Activated CD4-positive, alpha-beta T cell treated with anti-CD3 and anti-CD28 coated beads for 24 hours (primary cell): ENCODE measurements at regions not wholly inside any gene's neighbourhood (a gene's known extent, or its start where the extent isn't known, plus 50 kb on each side); places are given as distances from the start of the nearest gene placed in this dataset.
A peak's percentile ranks its signal among the peaks of the same experiment; 100 is the strongest.
"Not testable (repeated sequence)": the region's sequence is repeated elsewhere in the genome, so short reads cannot be mapped to it uniquely, and the experiment has no call there.

ENCODE experiments used
- DNase-seq, 2 donors: peaks; one replicate each; pipeline ENCODE4 v3.0.0-alpha.2; 2020; ENCODE audit warnings: low read depth in 2 of 2

DNA sequence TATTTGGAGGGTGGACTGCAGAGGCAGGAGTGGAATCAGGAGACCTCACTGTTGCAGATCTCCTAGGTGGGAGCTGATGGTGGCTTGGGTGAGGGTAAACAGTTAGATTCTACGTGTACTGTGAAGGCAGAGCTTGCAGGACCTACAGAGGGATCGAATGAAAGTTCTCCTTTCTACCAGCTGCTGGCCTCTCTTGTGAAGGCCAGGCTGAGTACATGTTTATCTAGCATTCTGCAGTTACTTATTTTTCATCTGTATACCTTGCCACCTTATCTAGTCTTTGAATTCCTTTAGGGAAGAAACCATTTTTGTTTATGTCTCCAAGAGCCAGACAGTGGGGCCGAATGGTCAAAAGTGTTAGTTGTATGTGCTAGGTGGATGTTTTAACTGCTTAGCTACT, 57.6 kb downstream of the PTTG1 start:
- no peak for DNase-seq

DNA sequence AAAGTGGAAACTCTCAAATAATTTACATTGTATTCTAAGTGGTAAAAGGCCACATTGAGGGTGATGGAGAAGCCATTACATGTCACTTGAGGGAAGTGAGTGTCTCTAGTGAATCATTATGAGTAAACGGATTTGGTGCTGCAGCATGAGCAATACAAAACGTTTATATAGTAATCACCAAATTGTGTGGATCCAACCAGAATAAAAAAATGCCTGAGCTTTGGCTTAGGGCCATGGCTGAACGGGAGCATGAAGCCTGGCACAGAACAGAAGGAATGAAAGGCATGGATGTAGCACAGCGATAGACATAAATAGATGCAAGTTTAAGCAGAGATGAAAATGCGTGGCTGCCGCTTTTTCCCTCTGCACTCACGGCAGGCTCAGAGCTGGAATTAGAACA, 58.3 kb downstream of the PTTG1 start:
- DNase-seq: no peak

GRCh38 chr5:160480652-160481051, 59.0 kb downstream of the PTTG1 start:
- no peak for DNase-seq

DNA sequence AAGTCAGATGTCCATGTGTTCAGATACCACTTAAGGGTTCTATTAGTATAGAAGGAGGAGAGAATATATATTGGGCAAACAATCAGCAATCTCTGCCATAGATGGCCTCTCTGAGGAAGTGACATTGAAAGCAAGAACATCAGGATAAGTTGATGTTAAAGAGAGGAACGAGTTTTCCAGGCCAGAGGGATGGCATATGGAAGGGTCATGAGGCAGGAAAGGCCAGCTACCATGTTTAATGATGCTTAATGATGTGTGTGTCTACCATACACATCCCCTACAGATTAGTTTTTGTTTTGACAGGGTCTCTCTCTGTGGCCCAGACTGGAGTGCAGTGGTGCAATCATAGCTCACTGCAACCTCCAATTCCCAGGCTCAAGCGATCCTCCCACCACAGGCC, 63.0 kb downstream of the PTTG1 start:
- no peak for DNase-seq

DNA sequence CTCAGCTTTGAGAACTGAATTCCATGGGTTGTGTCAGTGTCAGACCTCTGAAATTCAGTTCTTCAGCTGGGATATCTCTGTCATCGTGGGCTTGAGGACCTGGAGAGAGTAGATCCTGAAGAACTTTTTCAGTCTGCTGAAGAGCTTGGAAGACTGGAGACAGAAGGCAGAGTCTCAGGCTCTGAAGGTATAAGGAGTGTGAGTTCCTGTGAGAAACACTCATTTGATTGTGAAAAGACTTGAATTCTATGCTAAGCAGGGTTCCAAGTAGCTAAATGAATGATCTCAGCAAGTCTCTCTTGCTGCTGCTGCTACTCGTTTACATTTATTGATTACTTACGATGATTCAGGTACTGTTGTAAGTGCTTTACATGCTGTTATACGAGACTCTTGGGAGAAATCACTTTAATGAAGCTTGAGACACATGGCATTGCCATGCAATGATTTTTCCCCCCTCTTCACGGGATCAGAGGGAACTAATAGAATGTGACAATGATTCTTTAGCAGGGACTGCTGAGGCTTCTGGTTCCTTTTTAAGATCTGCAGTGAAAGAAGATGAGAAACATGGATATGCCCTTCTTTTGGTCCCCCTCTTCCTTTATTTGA, 63.8 kb downstream of the PTTG1 start:
- no peak for DNase-seq

DNA sequence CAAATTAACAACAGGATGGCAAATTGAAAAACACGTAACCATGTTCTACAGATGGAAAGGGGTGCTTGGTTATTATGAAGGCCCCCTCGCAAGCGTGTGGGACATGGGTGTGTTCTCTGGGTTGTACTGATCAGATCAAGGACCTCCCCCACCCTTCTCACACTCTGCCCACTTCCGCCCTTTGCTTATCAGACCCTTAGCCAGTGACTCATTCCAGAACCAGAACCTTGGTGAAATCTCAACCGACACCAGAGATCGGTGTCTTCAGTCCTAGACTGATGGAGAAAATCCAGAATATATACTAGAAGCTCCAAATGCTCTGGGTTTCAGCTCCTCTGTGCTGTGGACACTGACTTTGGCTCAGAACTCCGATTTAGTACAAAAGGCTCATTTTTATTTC, 64.9 kb downstream of the PTTG1 start:
- no peak for DNase-seq

- no peak for DNase-seq
Observed at GRCh38 chr5:160488394-160489325, 67.0 kb downstream of the PTTG1 start.

DNA sequence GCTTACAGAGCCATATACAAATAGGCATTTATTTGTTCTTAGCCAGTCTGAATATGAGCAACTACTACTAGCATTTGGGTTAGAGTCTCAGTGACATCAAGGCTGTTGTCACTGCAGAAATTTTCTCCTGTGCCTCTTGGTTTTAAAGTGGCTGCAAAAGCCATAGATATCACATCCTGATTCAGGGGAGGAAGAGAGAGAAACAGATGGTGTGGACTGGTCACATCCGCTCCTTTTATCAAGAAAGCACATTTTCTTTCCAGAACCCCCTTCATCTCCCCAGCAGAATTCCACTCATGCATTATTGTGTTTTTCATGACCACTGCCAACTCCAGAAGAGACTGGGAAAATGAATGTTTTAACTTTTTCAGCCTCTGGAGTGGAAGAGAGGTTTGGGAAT, 69.8 kb downstream of the PTTG1 start:
- no peak for DNase-seq

DNA sequence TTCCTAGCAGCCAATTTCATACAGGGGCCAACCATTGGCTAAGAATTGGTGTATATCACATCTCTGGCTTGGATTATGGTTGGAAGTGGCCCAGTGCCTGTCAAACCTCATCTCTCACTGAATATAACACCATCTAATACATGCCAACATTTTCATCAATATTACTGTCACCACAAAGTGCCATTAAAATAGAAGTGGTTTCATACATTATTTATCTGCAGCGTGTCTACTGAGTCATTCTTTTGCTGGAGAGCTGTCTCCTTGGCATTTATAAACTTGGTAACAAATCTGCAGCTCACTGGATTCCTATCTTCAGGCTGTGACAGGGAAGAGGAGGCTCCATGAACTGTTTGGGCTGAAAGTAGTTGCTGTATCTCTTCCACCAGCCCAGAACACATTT, 70.9 kb downstream of the PTTG1 start:
- no peak for DNase-seq

DNA sequence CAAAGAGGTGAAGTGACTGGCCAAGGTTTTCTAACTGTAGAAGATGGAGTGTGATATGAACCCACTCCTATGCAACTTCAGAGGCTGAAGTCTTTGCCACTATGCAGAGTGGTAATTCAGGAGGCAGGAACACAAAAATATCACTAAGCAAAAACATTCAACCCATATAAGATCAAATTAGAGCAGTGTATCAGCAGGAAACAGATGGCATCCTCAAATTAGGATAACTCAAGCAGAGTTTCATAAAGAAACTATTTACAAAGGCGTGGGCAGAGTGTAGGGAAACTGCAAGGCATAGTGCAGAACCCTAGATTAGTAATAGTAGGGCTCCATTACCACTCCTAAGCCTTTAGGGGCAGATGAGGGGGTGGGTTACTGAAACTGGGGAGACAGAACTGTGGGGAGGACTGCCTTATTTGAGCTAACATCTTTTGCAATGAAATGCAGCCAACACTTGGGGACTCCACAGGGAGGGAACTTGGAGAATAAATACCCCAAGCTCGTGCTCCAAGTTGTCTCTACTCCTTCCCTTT, 72.2 kb downstream of the PTTG1 start:
- no peak for DNase-seq

- no peak for DNase-seq
Observed at GRCh38 chr5:160494451-160494850, 72.8 kb downstream of the PTTG1 start.

DNA sequence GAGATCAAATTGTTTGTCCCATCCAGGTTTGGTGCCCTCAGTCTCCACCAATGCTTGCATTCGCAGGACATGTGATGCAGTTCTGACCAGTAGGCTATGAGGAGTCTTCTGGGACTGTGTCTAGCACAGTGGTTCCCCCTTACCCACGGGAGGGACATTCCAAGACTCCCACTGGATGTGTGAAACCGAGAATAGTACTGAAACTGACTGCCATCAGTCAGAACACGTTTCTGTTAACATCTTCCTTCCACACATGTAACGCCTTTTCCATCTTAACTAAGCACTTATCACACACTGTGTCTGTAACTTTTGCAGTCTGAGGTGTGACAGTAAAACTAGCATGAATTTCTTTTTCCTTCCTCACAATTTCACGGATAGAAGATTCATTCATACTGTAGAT, 74.7 kb downstream of the PTTG1 start:
- DNase-seq: no peak

- no peak for DNase-seq
Observed at GRCh38 chr5:160496784-160497183, 75.1 kb downstream of the PTTG1 start.

- no peak for DNase-seq
Observed at GRCh38 chr5:160497878-160498277, 76.2 kb downstream of the PTTG1 start.

DNA sequence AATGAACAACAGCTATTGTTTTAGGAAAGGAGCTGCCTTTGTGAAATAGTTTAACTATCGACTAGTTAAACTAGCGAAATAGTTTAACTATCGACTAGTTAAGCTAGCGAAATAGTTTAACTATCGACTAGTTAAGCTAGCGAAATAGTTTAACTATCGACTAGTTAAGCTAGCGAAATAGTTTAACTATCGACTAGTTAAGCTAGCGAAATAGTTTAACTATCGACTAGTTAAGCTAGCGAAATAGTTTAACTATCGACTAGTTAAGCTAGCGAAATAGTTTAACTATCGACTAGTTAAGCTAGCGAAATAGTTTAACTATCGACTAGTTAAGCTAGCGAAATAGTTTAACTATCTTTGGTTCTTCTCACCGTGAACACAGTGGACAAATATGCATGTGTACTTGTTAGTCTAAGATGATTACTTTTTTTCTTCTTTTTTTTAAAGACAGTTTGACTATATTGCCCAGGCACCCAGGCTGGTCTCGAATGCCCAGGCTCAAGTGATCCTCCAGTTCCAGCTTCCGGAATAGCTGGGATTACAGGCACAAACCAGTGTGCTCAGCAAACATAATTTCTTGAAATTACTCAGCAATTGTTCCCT, 76.9 kb downstream of the PTTG1 start:
- not testable (repeated sequence) for DNase-seq

DNA sequence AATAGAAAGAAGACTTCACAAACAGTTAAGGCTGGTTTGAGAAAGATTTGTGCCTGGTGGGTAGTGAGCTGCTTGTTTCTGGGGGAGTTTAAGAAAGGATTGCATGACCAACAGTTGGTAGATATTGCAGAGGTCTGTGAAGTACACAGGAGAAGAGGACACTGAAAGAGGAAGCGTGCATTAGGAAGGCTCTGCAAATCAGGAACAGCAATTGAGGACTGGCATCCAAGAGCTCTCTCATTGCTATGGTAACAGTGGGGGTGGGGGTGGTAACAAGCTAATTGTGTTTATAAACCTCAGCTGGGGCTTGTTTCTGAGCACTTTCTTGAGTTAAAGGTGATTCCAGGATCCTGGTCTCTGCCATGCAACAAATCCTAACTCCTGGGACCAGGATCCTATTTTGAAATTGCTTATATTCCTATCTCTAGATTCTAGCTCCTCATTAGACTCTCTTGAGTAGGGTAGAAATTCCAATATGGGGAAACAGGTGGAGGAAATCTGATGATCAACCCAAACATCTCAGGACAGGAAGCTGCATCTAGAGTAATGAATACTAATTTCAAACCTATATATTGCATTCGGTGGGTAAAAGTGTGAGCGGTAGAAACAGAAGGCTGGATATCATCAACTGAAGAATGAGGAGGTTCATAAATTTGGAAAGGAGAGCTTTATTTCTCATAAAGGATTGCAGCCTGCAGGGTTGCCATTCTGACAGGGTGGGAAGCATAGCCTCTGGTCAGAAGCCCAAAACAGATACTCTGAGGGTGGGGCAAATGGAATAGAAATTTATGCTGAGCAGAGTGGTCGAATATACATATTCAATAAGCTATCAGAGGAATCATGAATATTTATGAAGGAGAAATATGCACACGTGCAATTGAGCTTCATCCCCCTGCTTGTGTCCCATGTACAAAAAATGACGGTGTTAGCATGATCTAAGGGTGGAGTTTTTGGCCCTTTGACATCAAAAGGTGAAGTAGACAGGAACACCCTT, 79.4 kb downstream of the PTTG1 start:
- DNase-seq: no peak

GRCh38 chr5:160504906-160505305, 83.3 kb downstream of the PTTG1 start:
- DNase-seq: no peak

GRCh38 chr5:160506006-160507004, 84.7 kb downstream of the PTTG1 start:
- peak; percentile 20 to 39 for DNase-seq

GRCh38 chr5:160507221-160507721, 85.6 kb downstream of the PTTG1 start:
- peak in 1 of 2 donors; percentile 15 for DNase-seq
